ENCODE measurements at regions not wholly inside any gene's neighbourhood (a gene's known extent, or its start where the extent isn't known, plus 50 kb on each side); places are given as distances from the start of the nearest gene placed in this dataset.
"Not testable (repeated sequence)": the region's sequence is repeated elsewhere in the genome, so short reads cannot be mapped to it uniquely, and the experiment has no call there.

GRCh38 chr1:30005972-30006619, 717.3 kb downstream of the MATN1 start:
- DNase-seq (ENCODE audit: low spot score), result no peak

GRCh38 chr1:30001732-30002039, 721.7 kb downstream of the MATN1 start:
- DNase-seq (ENCODE audit: low spot score), result no peak

- no peak for DNase-seq (ENCODE audit: low spot score)
These were observed 722.2 kb downstream of the MATN1 start for GRCh38 chr1:30001011-30001731.

GRCh38 chr1:30000266-30000665, 723.1 kb downstream of the MATN1 start:
- DNase-seq (ENCODE audit: low spot score), result no peak

DNA sequence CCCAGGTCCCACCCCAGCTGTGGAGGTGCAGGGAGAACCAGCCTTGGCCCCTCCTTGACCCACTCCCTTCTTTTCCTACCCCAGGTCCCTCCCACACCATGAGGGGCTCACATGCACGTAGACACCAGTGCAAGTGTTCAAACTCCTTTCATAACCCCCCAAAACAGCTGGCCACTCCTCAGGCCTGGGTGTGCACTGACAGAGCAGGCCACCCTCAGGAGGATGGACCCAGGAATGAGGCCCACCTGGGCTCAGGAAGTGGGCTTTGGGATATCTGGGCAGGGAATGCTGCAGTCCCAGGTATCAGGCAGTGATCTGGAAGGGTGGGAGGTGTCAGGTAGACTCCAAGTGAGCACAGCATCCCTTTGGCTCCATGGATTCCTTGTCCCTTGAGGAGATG, 723.8 kb downstream of the MATN1 start:
- DNase-seq (ENCODE audit: low spot score), result no peak

GRCh38 chr1:29998686-29999085, 724.7 kb downstream of the MATN1 start:
- DNase-seq (ENCODE audit: low spot score), result no peak

DNA sequence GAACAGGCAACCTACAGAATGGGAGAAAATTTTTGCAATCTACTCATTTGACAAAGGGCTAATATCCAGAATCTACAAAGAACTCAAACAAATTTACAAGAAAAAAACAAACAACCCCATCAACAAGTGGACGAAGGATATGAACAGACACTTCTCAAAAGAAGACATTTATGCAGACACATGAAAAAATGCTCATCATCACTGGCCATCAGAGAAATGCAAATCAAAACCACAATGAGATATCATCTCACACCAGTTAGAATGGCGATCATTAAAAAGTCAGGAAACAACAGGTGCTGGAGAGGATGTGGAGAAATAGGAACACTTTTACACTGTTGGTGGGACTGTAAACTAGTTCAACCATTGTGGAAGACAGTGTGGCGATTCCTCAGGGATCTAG, 725.6 kb downstream of the MATN1 start:
- not testable (repeated sequence) for DNase-seq (ENCODE audit: low spot score)

DNA sequence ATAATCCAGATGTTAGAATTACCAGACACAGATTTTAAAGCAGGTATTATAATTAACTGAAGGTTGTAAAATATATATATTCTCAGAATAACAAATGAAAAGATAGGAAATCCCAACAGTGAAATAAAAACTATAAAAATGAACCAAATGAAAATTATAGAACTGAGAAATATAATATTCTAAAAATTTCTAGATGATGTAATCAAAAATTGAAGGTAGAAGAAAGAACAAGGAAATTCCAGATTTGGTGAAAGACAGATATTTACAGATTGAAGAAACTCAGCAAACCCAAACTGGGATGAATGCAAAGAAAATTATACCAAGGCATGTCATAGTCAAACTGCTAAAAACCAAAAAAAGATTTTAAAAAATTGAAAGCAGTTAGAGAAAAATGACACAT, 729.4 kb downstream of the MATN1 start:
- no peak for DNase-seq (ENCODE audit: low spot score)

DNA sequence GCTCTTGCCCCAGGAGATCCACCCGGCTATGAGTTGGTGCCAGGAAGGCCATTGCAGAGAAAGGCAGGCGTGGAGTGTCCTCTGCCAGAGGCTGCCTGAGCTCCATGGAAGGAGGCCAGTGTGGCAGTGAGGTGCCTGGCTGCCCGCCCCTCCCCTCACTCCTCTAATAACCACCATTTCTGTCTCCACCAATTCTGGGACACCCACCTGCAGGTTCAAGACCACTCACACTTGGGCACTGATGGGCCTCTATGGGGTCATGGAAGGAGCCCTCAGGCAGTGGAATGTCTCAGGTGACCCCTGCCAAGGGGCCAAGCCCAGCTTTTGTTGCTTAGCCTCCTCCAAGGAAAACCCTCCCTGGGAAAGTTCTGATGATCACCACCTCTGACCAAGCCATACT, 731.6 kb downstream of the MATN1 start:
- no peak for DNase-seq (ENCODE audit: low spot score)

DNA sequence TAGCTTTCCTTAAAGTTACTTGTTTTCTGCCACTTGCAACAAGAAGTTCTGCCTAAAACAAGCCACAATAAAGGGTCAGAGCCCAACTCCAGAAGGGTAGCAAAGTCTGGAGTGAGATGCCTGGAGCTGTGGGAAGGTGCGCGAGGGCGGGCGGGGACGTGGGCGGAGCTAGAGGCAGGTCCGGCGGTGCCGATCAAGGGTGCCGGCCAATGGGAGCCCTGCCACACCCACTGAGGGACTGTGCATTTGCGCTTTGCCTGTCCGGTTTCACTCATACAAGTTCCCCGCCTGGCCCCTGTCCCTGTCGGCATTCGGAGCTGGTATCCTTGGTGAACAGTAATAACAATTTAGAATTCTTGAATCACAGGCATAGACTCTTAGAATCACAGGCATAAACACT, 732.4 kb downstream of the MATN1 start:
- no peak for DNase-seq (ENCODE audit: low spot score)

GRCh38 chr1:29990304-29990703, 733.1 kb downstream of the MATN1 start:
- DNase-seq (ENCODE audit: low spot score), result no peak

GRCh38 chr1:29986986-29987385, 736.4 kb downstream of the MATN1 start:
- DNase-seq (ENCODE audit: low spot score), result no peak

- no peak for DNase-seq (ENCODE audit: low spot score)
These were observed 737.8 kb downstream of the MATN1 start for GRCh38 chr1:29985606-29985945.

GRCh38 chr1:29984862-29985605, 738.4 kb downstream of the MATN1 start:
- no peak for DNase-seq (ENCODE audit: low spot score)

DNA sequence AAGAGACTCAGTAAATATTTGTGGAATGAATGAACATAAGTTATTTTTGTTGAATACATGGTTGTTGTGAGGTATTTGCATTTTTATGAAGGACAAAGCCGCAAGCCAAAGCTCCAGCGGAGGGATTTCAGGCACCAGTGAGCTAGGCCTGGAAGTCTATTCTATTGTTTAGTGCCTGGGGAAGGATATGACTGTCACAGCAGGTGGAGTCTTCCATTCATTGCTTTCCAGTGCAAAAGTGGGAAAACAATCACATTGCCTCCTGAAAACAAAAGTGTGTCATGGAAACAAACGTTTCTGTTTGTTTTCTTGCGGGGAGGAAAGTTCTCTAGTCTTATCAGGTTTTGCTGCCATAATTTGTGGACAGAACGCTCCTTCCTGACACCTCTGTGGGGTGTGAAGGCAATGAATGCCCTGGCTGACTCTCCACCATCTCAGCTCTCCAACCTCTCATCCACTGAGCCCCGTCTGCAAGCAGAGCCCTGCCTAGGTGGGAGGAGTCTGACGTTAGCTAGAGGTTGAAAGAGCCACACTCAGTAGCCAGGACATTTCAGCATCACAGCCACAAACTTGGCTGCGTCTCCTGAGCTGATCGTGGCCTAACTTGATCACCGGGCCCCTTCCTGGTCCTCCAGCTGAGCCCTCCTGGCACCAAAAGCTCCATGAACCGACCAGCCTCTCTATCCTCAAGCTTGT, 739.1 kb downstream of the MATN1 start:
- no peak for DNase-seq (ENCODE audit: low spot score)

- DNase-seq (ENCODE audit: low spot score), result no peak
These were observed 740.1 kb downstream of the MATN1 start for GRCh38 chr1:29983321-29983720.

DNA sequence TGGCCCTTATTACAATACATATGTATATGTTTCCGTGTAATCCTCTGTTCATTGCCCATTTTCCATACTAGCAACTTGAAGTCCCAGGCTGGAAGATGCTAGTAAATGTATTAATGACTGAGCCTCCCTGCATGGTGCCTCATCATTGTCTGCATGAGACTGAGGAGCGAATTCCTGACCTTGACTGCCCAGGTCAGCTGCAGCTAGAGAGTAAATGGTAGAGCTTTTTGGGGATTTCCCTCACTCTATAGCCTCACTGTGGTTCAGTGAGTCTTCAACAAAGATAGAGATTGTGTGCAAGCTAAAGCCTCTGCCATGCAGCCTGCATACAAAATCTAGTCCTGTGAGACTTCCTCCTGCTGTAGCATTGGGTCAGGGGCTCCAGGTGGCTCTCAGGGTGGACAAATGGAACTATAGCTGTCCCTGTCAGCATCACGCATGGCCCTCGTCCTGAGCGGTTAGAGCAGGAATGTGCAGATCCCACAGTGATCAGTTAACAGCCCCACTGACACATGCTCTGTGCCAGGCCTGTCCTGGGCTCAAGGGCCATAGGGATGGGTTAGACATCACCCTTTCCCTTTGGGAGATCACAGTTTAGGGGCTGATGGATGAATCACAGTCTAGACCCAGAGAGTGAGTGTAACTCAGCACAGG, 741.7 kb downstream of the MATN1 start:
- DNase-seq (ENCODE audit: low spot score), result no peak

GRCh38 chr1:29977550-29977949, 741.2 kb downstream of the PTPRU start:
- DNase-seq (ENCODE audit: low spot score), result no peak

DNA sequence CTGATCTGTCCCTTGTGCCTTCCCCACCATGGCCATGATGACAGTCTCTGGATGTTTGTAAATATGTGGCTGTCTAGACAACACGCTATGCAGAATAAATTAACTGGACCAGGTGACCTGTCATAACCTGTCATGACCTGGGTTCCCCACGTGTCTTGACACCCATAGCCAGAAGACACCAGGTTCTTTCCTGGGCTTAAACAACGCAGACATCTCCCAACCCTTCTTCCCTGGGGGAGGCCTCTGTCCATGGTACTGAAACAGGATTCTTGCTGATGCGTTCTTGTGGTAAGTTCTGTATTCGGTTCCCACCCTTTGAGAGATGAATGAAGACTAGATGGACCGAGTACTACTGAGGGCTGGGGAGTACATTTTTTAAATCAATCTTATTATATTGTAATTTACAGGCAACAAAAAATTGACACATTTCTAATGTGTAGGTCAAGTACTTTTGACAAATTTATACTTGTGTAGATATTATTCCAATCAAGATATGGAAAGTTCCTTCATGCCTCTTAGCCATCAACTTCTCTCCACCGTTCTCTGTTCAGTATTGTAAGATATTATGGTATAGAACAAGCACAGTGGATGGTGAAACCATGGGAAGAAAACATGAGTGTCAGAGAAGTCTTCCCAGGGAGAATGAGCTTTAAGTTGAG, 738.8 kb downstream of the PTPRU start:
- DNase-seq (ENCODE audit: low spot score), result no peak

- DNase-seq (ENCODE audit: low spot score), result no peak
These were observed 738.0 kb downstream of the PTPRU start for GRCh38 chr1:29974316-29974724.

- no peak for DNase-seq (ENCODE audit: low spot score)
These were observed 737.1 kb downstream of the PTPRU start for GRCh38 chr1:29973406-29973805.
